Spleen (tissue), 7 donors: ENCODE measurements at regions not wholly inside any gene's neighbourhood (a gene's known extent, or its start where the extent isn't known, plus 50 kb on each side); places are given as distances from the start of the nearest gene placed in this dataset.

Experiments
- POLR2A ChIP-seq, 3 donors: fragments of 450-650 bp; IDR thresholded peaks; one replicate each; pipeline ENCODE4 v1.5.1; 2017; ENCODE audit warnings: antibody characterized with exemption in 3 of 3, mild to moderate bottlenecking in 1 of 3
- POLR2AphosphoS5 ChIP-seq, 3 donors: sonication (generic); formaldehyde crosslinking; IDR thresholded peaks; one replicate each; pipeline ENCODE4 v1.5.1; 2017; ENCODE audit warnings: antibody characterized with exemption in 3 of 3
- TF ChIP-seq, protein P1 (sequence below), 11 experiments: fragments of 200-600 bp in 7 of 11; fragments of 450-650 bp in 4 of 11; sonication (generic) in 4 of 11; IDR thresholded peaks in 8 of 11; conservative IDR thresholded peaks in 3 of 11; 1 replicate in 7 of 11; 2 replicates in 4 of 11; pipeline versions ENCODE4 v1.4.0 to v1.8.0; 2016 to 2021; ENCODE audit warnings: antibody characterized with exemption in 11 of 11, inconsistent platforms in 4 of 11, mild to moderate bottlenecking in 1 of 11
- donor health status: DM: no; HTN: no; CAD: no; lungs with moderate emphysema.
- donor health status: DM: no; HTN: no; CAD: no.
- donor health status: DM: no; HTN: no; CAD: no.

DNA sequence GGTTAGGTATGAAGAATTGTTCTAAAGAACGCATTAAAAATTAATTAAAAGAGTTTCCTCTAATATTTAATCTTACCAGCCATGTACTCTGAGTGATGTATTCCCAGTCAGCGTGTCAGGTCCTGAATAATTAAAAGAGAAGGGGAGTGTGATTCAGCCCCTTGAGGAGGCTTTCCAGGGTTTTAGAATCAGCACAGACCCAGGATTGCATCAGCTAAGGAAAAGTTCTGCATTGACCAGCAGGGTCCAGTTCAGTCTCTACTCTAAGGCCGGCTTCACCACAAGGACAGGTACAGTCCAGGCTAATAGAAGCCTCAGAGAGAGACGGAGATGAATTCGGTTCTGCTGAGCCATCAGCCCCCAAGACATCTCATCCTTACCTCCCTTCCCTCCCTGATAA, 499.5 kb upstream of the PROK2 start:
- TF ChIP-seq, protein P1, sequence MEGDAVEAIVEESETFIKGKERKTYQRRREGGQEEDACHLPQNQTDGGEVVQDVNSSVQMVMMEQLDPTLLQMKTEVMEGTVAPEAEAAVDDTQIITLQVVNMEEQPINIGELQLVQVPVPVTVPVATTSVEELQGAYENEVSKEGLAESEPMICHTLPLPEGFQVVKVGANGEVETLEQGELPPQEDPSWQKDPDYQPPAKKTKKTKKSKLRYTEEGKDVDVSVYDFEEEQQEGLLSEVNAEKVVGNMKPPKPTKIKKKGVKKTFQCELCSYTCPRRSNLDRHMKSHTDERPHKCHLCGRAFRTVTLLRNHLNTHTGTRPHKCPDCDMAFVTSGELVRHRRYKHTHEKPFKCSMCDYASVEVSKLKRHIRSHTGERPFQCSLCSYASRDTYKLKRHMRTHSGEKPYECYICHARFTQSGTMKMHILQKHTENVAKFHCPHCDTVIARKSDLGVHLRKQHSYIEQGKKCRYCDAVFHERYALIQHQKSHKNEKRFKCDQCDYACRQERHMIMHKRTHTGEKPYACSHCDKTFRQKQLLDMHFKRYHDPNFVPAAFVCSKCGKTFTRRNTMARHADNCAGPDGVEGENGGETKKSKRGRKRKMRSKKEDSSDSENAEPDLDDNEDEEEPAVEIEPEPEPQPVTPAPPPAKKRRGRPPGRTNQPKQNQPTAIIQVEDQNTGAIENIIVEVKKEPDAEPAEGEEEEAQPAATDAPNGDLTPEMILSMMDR (IDR thresholded peaks at IDR 0.05 in 8 of 11, conservative IDR thresholded peaks at IDR 0.05 in 3 of 11): no peak
- no peak for TF ChIP-seq POLR2AphosphoS5 (IDR thresholded peaks at IDR 0.05)
- no peak for TF ChIP-seq POLR2A (IDR thresholded peaks at IDR 0.05)
